Activated naive CD8-positive, alpha-beta T cell treated with anti-CD3 and anti-CD28 coated beads, Interleukin-2, amount 50 U/mL, for 16 hours (primary cell): ENCODE measurements at regions not wholly inside any gene's neighbourhood (a gene's known extent, or its start where the extent isn't known, plus 50 kb on each side); places are given as distances from the start of the nearest gene placed in this dataset.
"Not testable (repeated sequence)": the region's sequence is repeated elsewhere in the genome, so short reads cannot be mapped to it uniquely, and the experiment has no call there.

ENCODE experiments used
- DNase-seq: peaks from one replicate; pipeline ENCODE4 v3.0.0-alpha.2; 2020; ENCODE audit warnings: low read depth, low spot score

GRCh38 chr5:15384176-15384575, 115.8 kb upstream of the FBXL7 start:
- no peak for DNase-seq

- DNase-seq = no peak
Measured at GRCh38 chr5:15383469-15383868, 116.5 kb upstream of the FBXL7 start.

GRCh38 chr5:15383021-15383420, 117.0 kb upstream of the FBXL7 start:
- no peak for DNase-seq

GRCh38 chr5:15377573-15378340, 122.2 kb upstream of the FBXL7 start:
- DNase-seq = no peak

- no peak for DNase-seq
Measured at GRCh38 chr5:15376803-15377202, 123.2 kb upstream of the FBXL7 start.

GRCh38 chr5:15376088-15376487, 123.9 kb upstream of the FBXL7 start:
- no peak for DNase-seq

- DNase-seq = no peak
Measured at GRCh38 chr5:15375559-15375958, 124.4 kb upstream of the FBXL7 start.

- no peak for DNase-seq
Measured at GRCh38 chr5:15374886-15375285, 125.1 kb upstream of the FBXL7 start.

GRCh38 chr5:15373151-15373550, 126.8 kb upstream of the FBXL7 start:
- no peak for DNase-seq

GRCh38 chr5:15371184-15371583, 128.8 kb upstream of the FBXL7 start:
- no peak for DNase-seq

- no peak for DNase-seq
Measured at GRCh38 chr5:15368835-15369234, 131.1 kb upstream of the FBXL7 start.

GRCh38 chr5:15367489-15367888, 132.5 kb upstream of the FBXL7 start:
- DNase-seq = no peak

GRCh38 chr5:15366676-15367391, 133.1 kb upstream of the FBXL7 start:
- no peak for DNase-seq

GRCh38 chr5:15365070-15365469, 134.9 kb upstream of the FBXL7 start:
- no peak for DNase-seq

GRCh38 chr5:15363601-15364000, 136.4 kb upstream of the FBXL7 start:
- no peak for DNase-seq

- DNase-seq = not testable (repeated sequence)
Measured at GRCh38 chr5:15357092-15357453, 142.9 kb upstream of the FBXL7 start.

GRCh38 chr5:15356308-15357091, 143.5 kb upstream of the FBXL7 start:
- not testable (repeated sequence) for DNase-seq

- no peak for DNase-seq
Measured at GRCh38 chr5:15354021-15354420, 146.0 kb upstream of the FBXL7 start.

- no peak for DNase-seq
Measured at GRCh38 chr5:15353086-15353645, 146.8 kb upstream of the FBXL7 start.

GRCh38 chr5:15350614-15351013, 149.4 kb upstream of the FBXL7 start:
- no peak for DNase-seq

- no peak for DNase-seq
Measured at GRCh38 chr5:15346738-15347137, 153.2 kb upstream of the FBXL7 start.

- DNase-seq = no peak
Measured at GRCh38 chr5:15344954-15345353, 155.0 kb upstream of the FBXL7 start.
